Liver (tissue), 8 donors: ENCODE measurements at regions not wholly inside any gene's neighbourhood (a gene's known extent, or its start where the extent isn't known, plus 50 kb on each side); places are given as distances from the start of the nearest gene placed in this dataset.

Experiments
- DNase-seq: peaks from one replicate; pipeline ENCODE4 v3.0.0-alpha.2; 2017; ENCODE audit warnings: low spot score
- H3K27ac ChIP-seq, 2 donors: one replicate each; pipeline ENCODE4 v1.7.0; 2013; ENCODE audit warnings: inconsistent platforms in 2 of 2, low read length in 2 of 2, control low read depth in 1 of 2, low read depth in 1 of 2, mild to moderate bottlenecking in 1 of 2
- H3K27me3 ChIP-seq, 4 donors: one replicate each; pipeline versions ENCODE4 v1.6.1 to v1.7.0; 2013; ENCODE audit warnings: low read length in 3 of 4, inconsistent platforms in 1 of 4, mild to moderate bottlenecking in 1 of 4, moderate library complexity in 1 of 4; ENCODE audit not compliant: control insufficient read depth in 4 of 4, insufficient read depth in 4 of 4
- H3K36me3 ChIP-seq, 4 donors: one replicate each; pipeline versions ENCODE4 v1.6.1 to v1.7.0; 2013; ENCODE audit warnings: low read length in 3 of 4, mild to moderate bottlenecking in 3 of 4, low read depth in 1 of 4, moderate library complexity in 1 of 4; ENCODE audit not compliant: control insufficient read depth in 4 of 4, insufficient read depth in 3 of 4
- H3K4me1 ChIP-seq, 4 donors: one replicate each; pipeline versions ENCODE4 v1.6.1 to v1.7.0; 2013; ENCODE audit warnings: low read length in 3 of 4, mild to moderate bottlenecking in 3 of 4, moderate library complexity in 1 of 4; ENCODE audit not compliant: control insufficient read depth in 4 of 4, insufficient read depth in 4 of 4
- H3K4me3 ChIP-seq, 3 donors: one replicate each; pipeline versions ENCODE4 v1.6.1 to v1.7.0; 2013; ENCODE audit warnings: low read length in 3 of 3, control low read depth in 1 of 3, low read depth in 1 of 3, mild to moderate bottlenecking in 1 of 3
- H3K9ac ChIP-seq, 2 donors: one replicate each; pipeline ENCODE4 v1.7.0; 2013; ENCODE audit warnings: low read length in 2 of 2, mild to moderate bottlenecking in 2 of 2, moderate library complexity in 2 of 2, control low read depth in 1 of 2, low read depth in 1 of 2
- H3K9me3 ChIP-seq, 4 donors: one replicate each; pipeline versions ENCODE4 v1.6.1 to v1.7.0; 2013; ENCODE audit warnings: low read length in 3 of 4; ENCODE audit not compliant: control insufficient read depth in 4 of 4
- EGR1 ChIP-seq, 2 donors: IDR thresholded peaks; 2 replicates each; pipeline ENCODE4 v1.6.1; 2016 to 2018; ENCODE audit warnings: antibody characterized with exemption in 2 of 2, low read depth in 2 of 2
- FOXA1 ChIP-seq: IDR thresholded peaks from 2 replicates; pipeline ENCODE4 v1.6.1; 2016; ENCODE audit warnings: antibody characterized with exemption
- FOXA2 ChIP-seq: IDR thresholded peaks from 2 replicates; pipeline ENCODE4 v1.6.1; 2016; ENCODE audit warnings: antibody characterized with exemption
- GABPA ChIP-seq, 2 donors: IDR thresholded peaks in 1 of 2; conservative IDR thresholded peaks in 1 of 2; 2 replicates each; pipeline ENCODE4 v1.6.1; 2016; ENCODE audit warnings: antibody characterized with exemption in 2 of 2, mild to moderate bottlenecking in 1 of 2, moderate library complexity in 1 of 2
- HNF4A ChIP-seq, 2 donors: conservative IDR thresholded peaks; 2 replicates each; pipeline ENCODE4 v1.6.1; 2016; ENCODE audit warnings: antibody characterized with exemption in 2 of 2, mild to moderate bottlenecking in 2 of 2
- HNF4G ChIP-seq: IDR thresholded peaks from 2 replicates; pipeline ENCODE4 v1.6.1; 2016; ENCODE audit warnings: antibody characterized with exemption
- JUND ChIP-seq, 2 donors: IDR thresholded peaks; 2 replicates each; pipeline ENCODE4 v1.6.1; 2016; ENCODE audit warnings: antibody characterized with exemption in 2 of 2
- NR2F2 ChIP-seq: IDR thresholded peaks from 2 replicates; pipeline ENCODE4 v1.6.1; 2016; ENCODE audit warnings: antibody characterized with exemption
- RAD21 ChIP-seq, 2 donors: IDR thresholded peaks; 2 replicates each; pipeline ENCODE4 v1.6.1; 2016; ENCODE audit warnings: antibody characterized with exemption in 2 of 2, mild to moderate bottlenecking in 2 of 2
- RXRA ChIP-seq, 2 donors: IDR thresholded peaks; 2 replicates each; pipeline ENCODE4 v1.6.1; 2017 to 2018; ENCODE audit warnings: antibody characterized with exemption in 2 of 2, mild to moderate bottlenecking in 1 of 2
- SP1 ChIP-seq: IDR thresholded peaks from 2 replicates; pipeline ENCODE4 v1.6.1; 2018; ENCODE audit warnings: antibody characterized with exemption, mild to moderate bottlenecking
- TAF1 ChIP-seq: conservative IDR thresholded peaks from 2 replicates; pipeline ENCODE4 v1.6.1; 2016; ENCODE audit warnings: antibody characterized with exemption, mild to moderate bottlenecking
- YY1 ChIP-seq: IDR thresholded peaks from 2 replicates; pipeline ENCODE4 v1.6.1; 2016; ENCODE audit warnings: antibody characterized with exemption, mild to moderate bottlenecking
- WGBS: extraction: QIAGEN DNeasy Blood & Tissue Kit; methylation state at CpG from one replicate; pipeline ENCODE4 v1.1.7; 2013; 5-methylcytosine and 5-hydroxymethylcytosine counted together
- TF ChIP-seq, protein P1 (sequence below): IDR thresholded peaks from 2 replicates; pipeline ENCODE4 v1.6.1; 2016; ENCODE audit warnings: antibody characterized with exemption, mild to moderate bottlenecking
- TF ChIP-seq, protein P2 (sequence below): fragments of 150-350 bp; IDR thresholded peaks from 2 replicates; pipeline ENCODE4 v1.5.1; 2017; ENCODE audit warnings: improper control_type of control experiment, low read depth, low read length; ENCODE audit not compliant: missing input control
- TF ChIP-seq, protein P3 (sequence below): IDR thresholded peaks from 2 replicates; pipeline ENCODE4 v1.6.1; 2016; ENCODE audit warnings: antibody characterized with exemption
- TF ChIP-seq, protein P4 (sequence below): IDR thresholded peaks from 2 replicates; pipeline ENCODE4 v1.6.1; 2016; ENCODE audit warnings: antibody characterized with exemption
- TF ChIP-seq, protein P5 (sequence below): IDR thresholded peaks from 2 replicates; pipeline ENCODE4 v1.6.1; 2016; ENCODE audit warnings: antibody characterized with exemption
- donor health status: healthy.
- donor health status: healthy.
- donor health status: healthy.
- donor health status: healthy.
- donor health status: healthy.

DNA sequence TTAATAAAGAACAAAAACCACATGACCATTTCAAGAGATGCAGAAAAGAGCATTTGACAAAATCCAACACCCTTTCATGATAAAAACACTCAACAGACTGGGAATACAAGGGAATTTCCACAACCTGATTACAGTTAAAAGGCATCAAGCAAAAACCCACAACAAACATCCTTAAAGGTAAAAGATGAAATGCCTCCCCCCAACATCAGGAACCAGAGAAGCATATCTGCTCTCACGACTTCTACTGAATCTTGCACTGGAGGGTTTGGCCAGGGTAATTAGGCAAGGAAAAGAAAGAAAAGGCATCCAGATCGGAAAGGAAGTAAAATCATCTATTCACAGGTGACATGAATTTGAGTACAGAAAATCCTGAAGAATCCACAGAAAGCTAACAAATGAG lies 59.5 kb upstream of the SFMBT2 start:
- 84% methylated on average over 2 of the region's 2 CpGs for WGBS
- H3K27me3 ChIP-seq: no peaks in the 10 kb centered on the region

More for the DNA sequence above, 59.5 kb upstream of the SFMBT2 start:
- Histone ChIP-seq H3K9ac (no peak overlapping the region), H3K27ac (no peak overlapping the region), H3K36me3 (no peaks in the 10 kb centered on the region), H3K4me3 (no peak overlapping the region), H3K4me1 (peaks cover 0 to 2% (median 0%) of the 10 kb centered on the region in 4 donors), H3K9me3 (no peaks in the 10 kb centered on the region)
- no peak for DNase-seq
- TF ChIP-seq RXRA (IDR thresholded peaks at IDR 0.05) (no peak), RAD21 (IDR thresholded peaks at IDR 0.05) (no peak), JUND (IDR thresholded peaks at IDR 0.05) (no peak), HNF4A (conservative IDR thresholded peaks at IDR 0.05) (no peak), NR2F2 (no peak), GABPA (IDR thresholded peaks at IDR 0.05 in 1 of 2, conservative IDR thresholded peaks at IDR 0.05 in 1 of 2) (no peak), FOXA2 (no peak), FOXA1 (no peak), YY1 (no peak), TAF1 (no peak), HNF4G (no peak), SP1 (no peak), EGR1 (IDR thresholded peaks at IDR 0.05; ENCODE audit: low read depth in 2 of 2) (no peak)
- TF ChIP-seq, protein P1, sequence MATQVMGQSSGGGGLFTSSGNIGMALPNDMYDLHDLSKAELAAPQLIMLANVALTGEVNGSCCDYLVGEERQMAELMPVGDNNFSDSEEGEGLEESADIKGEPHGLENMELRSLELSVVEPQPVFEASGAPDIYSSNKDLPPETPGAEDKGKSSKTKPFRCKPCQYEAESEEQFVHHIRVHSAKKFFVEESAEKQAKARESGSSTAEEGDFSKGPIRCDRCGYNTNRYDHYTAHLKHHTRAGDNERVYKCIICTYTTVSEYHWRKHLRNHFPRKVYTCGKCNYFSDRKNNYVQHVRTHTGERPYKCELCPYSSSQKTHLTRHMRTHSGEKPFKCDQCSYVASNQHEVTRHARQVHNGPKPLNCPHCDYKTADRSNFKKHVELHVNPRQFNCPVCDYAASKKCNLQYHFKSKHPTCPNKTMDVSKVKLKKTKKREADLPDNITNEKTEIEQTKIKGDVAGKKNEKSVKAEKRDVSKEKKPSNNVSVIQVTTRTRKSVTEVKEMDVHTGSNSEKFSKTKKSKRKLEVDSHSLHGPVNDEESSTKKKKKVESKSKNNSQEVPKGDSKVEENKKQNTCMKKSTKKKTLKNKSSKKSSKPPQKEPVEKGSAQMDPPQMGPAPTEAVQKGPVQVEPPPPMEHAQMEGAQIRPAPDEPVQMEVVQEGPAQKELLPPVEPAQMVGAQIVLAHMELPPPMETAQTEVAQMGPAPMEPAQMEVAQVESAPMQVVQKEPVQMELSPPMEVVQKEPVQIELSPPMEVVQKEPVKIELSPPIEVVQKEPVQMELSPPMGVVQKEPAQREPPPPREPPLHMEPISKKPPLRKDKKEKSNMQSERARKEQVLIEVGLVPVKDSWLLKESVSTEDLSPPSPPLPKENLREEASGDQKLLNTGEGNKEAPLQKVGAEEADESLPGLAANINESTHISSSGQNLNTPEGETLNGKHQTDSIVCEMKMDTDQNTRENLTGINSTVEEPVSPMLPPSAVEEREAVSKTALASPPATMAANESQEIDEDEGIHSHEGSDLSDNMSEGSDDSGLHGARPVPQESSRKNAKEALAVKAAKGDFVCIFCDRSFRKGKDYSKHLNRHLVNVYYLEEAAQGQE: no peak
- TF ChIP-seq, protein P2, sequence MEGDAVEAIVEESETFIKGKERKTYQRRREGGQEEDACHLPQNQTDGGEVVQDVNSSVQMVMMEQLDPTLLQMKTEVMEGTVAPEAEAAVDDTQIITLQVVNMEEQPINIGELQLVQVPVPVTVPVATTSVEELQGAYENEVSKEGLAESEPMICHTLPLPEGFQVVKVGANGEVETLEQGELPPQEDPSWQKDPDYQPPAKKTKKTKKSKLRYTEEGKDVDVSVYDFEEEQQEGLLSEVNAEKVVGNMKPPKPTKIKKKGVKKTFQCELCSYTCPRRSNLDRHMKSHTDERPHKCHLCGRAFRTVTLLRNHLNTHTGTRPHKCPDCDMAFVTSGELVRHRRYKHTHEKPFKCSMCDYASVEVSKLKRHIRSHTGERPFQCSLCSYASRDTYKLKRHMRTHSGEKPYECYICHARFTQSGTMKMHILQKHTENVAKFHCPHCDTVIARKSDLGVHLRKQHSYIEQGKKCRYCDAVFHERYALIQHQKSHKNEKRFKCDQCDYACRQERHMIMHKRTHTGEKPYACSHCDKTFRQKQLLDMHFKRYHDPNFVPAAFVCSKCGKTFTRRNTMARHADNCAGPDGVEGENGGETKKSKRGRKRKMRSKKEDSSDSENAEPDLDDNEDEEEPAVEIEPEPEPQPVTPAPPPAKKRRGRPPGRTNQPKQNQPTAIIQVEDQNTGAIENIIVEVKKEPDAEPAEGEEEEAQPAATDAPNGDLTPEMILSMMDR: no peak
- TF ChIP-seq, protein P3, sequence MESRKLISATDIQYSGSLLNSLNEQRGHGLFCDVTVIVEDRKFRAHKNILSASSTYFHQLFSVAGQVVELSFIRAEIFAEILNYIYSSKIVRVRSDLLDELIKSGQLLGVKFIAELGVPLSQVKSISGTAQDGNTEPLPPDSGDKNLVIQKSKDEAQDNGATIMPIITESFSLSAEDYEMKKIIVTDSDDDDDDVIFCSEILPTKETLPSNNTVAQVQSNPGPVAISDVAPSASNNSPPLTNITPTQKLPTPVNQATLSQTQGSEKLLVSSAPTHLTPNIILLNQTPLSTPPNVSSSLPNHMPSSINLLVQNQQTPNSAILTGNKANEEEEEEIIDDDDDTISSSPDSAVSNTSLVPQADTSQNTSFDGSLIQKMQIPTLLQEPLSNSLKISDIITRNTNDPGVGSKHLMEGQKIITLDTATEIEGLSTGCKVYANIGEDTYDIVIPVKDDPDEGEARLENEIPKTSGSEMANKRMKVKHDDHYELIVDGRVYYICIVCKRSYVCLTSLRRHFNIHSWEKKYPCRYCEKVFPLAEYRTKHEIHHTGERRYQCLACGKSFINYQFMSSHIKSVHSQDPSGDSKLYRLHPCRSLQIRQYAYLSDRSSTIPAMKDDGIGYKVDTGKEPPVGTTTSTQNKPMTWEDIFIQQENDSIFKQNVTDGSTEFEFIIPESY: no peak
- TF ChIP-seq, protein P4, sequence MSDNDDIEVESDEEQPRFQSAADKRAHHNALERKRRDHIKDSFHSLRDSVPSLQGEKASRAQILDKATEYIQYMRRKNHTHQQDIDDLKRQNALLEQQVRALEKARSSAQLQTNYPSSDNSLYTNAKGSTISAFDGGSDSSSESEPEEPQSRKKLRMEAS: no peak
- TF ChIP-seq, protein P5, sequence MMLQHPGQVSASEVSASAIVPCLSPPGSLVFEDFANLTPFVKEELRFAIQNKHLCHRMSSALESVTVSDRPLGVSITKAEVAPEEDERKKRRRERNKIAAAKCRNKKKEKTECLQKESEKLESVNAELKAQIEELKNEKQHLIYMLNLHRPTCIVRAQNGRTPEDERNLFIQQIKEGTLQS: no peak
